T-helper 2 cell treated with Interferon-gamma antibody and Interleukin-4, amounts not matched to agents 5 μg/mL and 100 μg/mL, for 36 hours (primary cell): ENCODE measurements at regions not wholly inside any gene's neighbourhood (a gene's known extent, or its start where the extent isn't known, plus 50 kb on each side); places are given as distances from the start of the nearest gene placed in this dataset.

Experiments
- DNase-seq: peaks from one replicate; pipeline ENCODE4 v3.0.0; 2021; ENCODE audit warnings: low spot score
- H3K27ac Mint-ChIP-seq: one replicate; pipeline ENCODE4 v1.8.0; 2021; ENCODE audit warnings: mild to moderate bottlenecking, mixed read lengths
- H3K27me3 Mint-ChIP-seq: one replicate; pipeline ENCODE4 v1.8.0; 2021; ENCODE audit warnings: low read depth, mixed read lengths
- H3K36me3 Mint-ChIP-seq: one replicate; pipeline ENCODE4 v1.8.0; 2021; ENCODE audit warnings: low read depth, mixed read lengths
- H3K4me1 Mint-ChIP-seq: one replicate; pipeline ENCODE4 v1.8.0; 2021; ENCODE audit warnings: low read depth, mixed read lengths
- H3K4me3 Mint-ChIP-seq: one replicate; pipeline ENCODE4 v1.8.0; 2022; ENCODE audit warnings: mild to moderate bottlenecking, moderate library complexity, mixed read lengths
- H3K9me3 Mint-ChIP-seq: one replicate; pipeline ENCODE4 v1.8.0; 2021; ENCODE audit warnings: mixed read lengths

- Mint-ChIP-seq H3K9me3 (no peaks in the 10 kb centered on the region), H3K27me3 (no peaks in the 10 kb centered on the region), H3K36me3 (no peaks in the 10 kb centered on the region), H3K27ac (no peak overlapping the region), H3K4me3 (no peak overlapping the region), H3K4me1 (peaks cover 6% of the 10 kb centered on the region)
- no peak for DNase-seq
These were observed 193.6 kb downstream of the FAM76B start for GRCh38 chr11:95595973-95596489.

GRCh38 chr11:95595541-95595940, 194.0 kb downstream of the FAM76B start:
- H3K27ac Mint-ChIP-seq: no peak overlapping the region
- no peak for DNase-seq
- H3K4me3 Mint-ChIP-seq: no peak overlapping the region
- H3K36me3 Mint-ChIP-seq: no peaks in the 10 kb centered on the region
- no peaks in the 10 kb centered on the region for H3K9me3 Mint-ChIP-seq
- H3K4me1 Mint-ChIP-seq: peaks cover 5% of the 10 kb centered on the region
- no peaks in the 10 kb centered on the region for H3K27me3 Mint-ChIP-seq

- no peak for DNase-seq
- Mint-ChIP-seq H3K27ac (no peak overlapping the region), H3K4me3 (no peak overlapping the region), H3K4me1 (peaks cover 7% of the 10 kb centered on the region), H3K36me3 (no peaks in the 10 kb centered on the region), H3K27me3 (no peaks in the 10 kb centered on the region), H3K9me3 (no peaks in the 10 kb centered on the region)
These were observed 196.5 kb downstream of the FAM76B start for GRCh38 chr11:95593111-95593510.

GRCh38 chr11:95592471-95592870, 197.1 kb downstream of the FAM76B start:
- DNase-seq: no peak
- no peak overlapping the region for H3K4me3 Mint-ChIP-seq
- H3K4me1 Mint-ChIP-seq: peaks cover 11% of the 10 kb centered on the region
- no peaks in the 10 kb centered on the region for H3K27me3 Mint-ChIP-seq
- H3K27ac Mint-ChIP-seq: no peak overlapping the region
- H3K36me3 Mint-ChIP-seq: no peaks in the 10 kb centered on the region
- no peaks in the 10 kb centered on the region for H3K9me3 Mint-ChIP-seq

- Mint-ChIP-seq H3K36me3 (no peaks in the 10 kb centered on the region), H3K4me1 (peaks cover 12% of the 10 kb centered on the region), H3K4me3 (no peak overlapping the region), H3K9me3 (no peaks in the 10 kb centered on the region), H3K27ac (no peak overlapping the region), H3K27me3 (no peaks in the 10 kb centered on the region)
- DNase-seq: no peak
These were observed 199.5 kb downstream of the FAM76B start for GRCh38 chr11:95589893-95590612.

GRCh38 chr11:95588821-95589220, 200.8 kb downstream of the FAM76B start:
- no peaks in the 10 kb centered on the region for H3K36me3 Mint-ChIP-seq

GRCh38 chr11:95586661-95587060, 202.9 kb downstream of the FAM76B start:
- no peaks in the 10 kb centered on the region for H3K36me3 Mint-ChIP-seq
- H3K27ac Mint-ChIP-seq: no peak overlapping the region
- no peaks in the 10 kb centered on the region for H3K27me3 Mint-ChIP-seq
- H3K4me1 Mint-ChIP-seq: peaks cover 13% of the 10 kb centered on the region
- DNase-seq: no peak
- H3K9me3 Mint-ChIP-seq: no peaks in the 10 kb centered on the region
- H3K4me3 Mint-ChIP-seq: no peak overlapping the region

More at GRCh38 chr11:95588821-95589220, 200.8 kb downstream of the FAM76B start:
- H3K9me3 Mint-ChIP-seq: no peaks in the 10 kb centered on the region
- no peak overlapping the region for H3K4me3 Mint-ChIP-seq
- H3K27me3 Mint-ChIP-seq: no peaks in the 10 kb centered on the region
- peaks cover 13% of the 10 kb centered on the region for H3K4me1 Mint-ChIP-seq
- no peak for DNase-seq
- H3K27ac Mint-ChIP-seq: no peak overlapping the region

- H3K36me3 Mint-ChIP-seq: no peaks in the 10 kb centered on the region
- no peak for DNase-seq
- no peaks in the 10 kb centered on the region for H3K27me3 Mint-ChIP-seq
- peaks cover 13% of the 10 kb centered on the region for H3K4me1 Mint-ChIP-seq
- no peak overlapping the region for H3K4me3 Mint-ChIP-seq
- peaks cover under 1% of the 10 kb centered on the region for H3K9me3 Mint-ChIP-seq
- no peak overlapping the region for H3K27ac Mint-ChIP-seq
These were observed 203.4 kb downstream of the FAM76B start for GRCh38 chr11:95586155-95586554.

GRCh38 chr11:95585752-95586077, 203.9 kb downstream of the FAM76B start:
- no peaks in the 10 kb centered on the region for H3K36me3 Mint-ChIP-seq
- no peak overlapping the region for H3K4me3 Mint-ChIP-seq
- H3K9me3 Mint-ChIP-seq: peaks cover 5% of the 10 kb centered on the region
- no peak overlapping the region for H3K27ac Mint-ChIP-seq
- H3K4me1 Mint-ChIP-seq: peaks cover 13% of the 10 kb centered on the region
- H3K27me3 Mint-ChIP-seq: no peaks in the 10 kb centered on the region
- DNase-seq: no peak

GRCh38 chr11:95585069-95585751, 204.4 kb downstream of the FAM76B start:
- H3K27ac Mint-ChIP-seq: no peak overlapping the region

GRCh38 chr11:95584589-95584988, 205.0 kb downstream of the FAM76B start:
- DNase-seq: no peak
- no peak overlapping the region for H3K27ac Mint-ChIP-seq
- H3K36me3 Mint-ChIP-seq: no peaks in the 10 kb centered on the region

More at GRCh38 chr11:95585069-95585751, 204.4 kb downstream of the FAM76B start:
- Mint-ChIP-seq H3K9me3 (peaks cover 5% of the 10 kb centered on the region), H3K27me3 (no peaks in the 10 kb centered on the region), H3K4me3 (no peak overlapping the region), H3K36me3 (no peaks in the 10 kb centered on the region), H3K4me1 (peaks cover 13% of the 10 kb centered on the region)
- DNase-seq: no peak

GRCh38 chr11:95584180-95584579, 205.4 kb downstream of the FAM76B start:
- no peak overlapping the region for H3K4me3 Mint-ChIP-seq
- H3K9me3 Mint-ChIP-seq: peaks cover 5% of the 10 kb centered on the region
- DNase-seq: no peak
- no peaks in the 10 kb centered on the region for H3K27me3 Mint-ChIP-seq
- H3K36me3 Mint-ChIP-seq: no peaks in the 10 kb centered on the region
- H3K27ac Mint-ChIP-seq: no peak overlapping the region
- H3K4me1 Mint-ChIP-seq: peaks cover 13% of the 10 kb centered on the region

More at GRCh38 chr11:95584589-95584988, 205.0 kb downstream of the FAM76B start:
- H3K4me3 Mint-ChIP-seq: no peak overlapping the region
- peaks cover 13% of the 10 kb centered on the region for H3K4me1 Mint-ChIP-seq
- no peaks in the 10 kb centered on the region for H3K27me3 Mint-ChIP-seq
- H3K9me3 Mint-ChIP-seq: peaks cover 5% of the 10 kb centered on the region

- no peak overlapping the region for H3K27ac Mint-ChIP-seq
- H3K36me3 Mint-ChIP-seq: no peaks in the 10 kb centered on the region
- H3K27me3 Mint-ChIP-seq: no peaks in the 10 kb centered on the region
- H3K4me3 Mint-ChIP-seq: no peak overlapping the region
- H3K9me3 Mint-ChIP-seq: peaks cover 5% of the 10 kb centered on the region
- no peaks in the 10 kb centered on the region for H3K4me1 Mint-ChIP-seq
- no peak for DNase-seq
These were observed 211.7 kb downstream of the FAM76B start for GRCh38 chr11:95577716-95578460.
